Caco-2 (cell line): ENCODE measurements at regions not wholly inside any gene's neighbourhood (a gene's known extent, or its start where the extent isn't known, plus 50 kb on each side); places are given as distances from the start of the nearest gene placed in this dataset.

ENCODE experiments used
- BruUV-seq: library from RNA; stranded (reverse); fragments of 400-500 nt; replicated peaks from 2 replicates; lab custom pipeline; 2021; lab: Mats Ljungman, UMichigan
- CTCF ChIA-PET: fragments of 300-600 bp; sonication (Branson Sonifier 250); formaldehyde crosslinking; loops from one replicate; lab custom pipeline; 2022; ENCODE audit warnings: antibody characterized with exemption; lab: Charles Lee
- POLR2A ChIA-PET: fragments of 300-600 bp; sonication (Branson Sonifier 250); formaldehyde crosslinking; loops from one replicate; lab custom pipeline; 2022; ENCODE audit warnings: antibody characterized with exemption; lab: Charles Lee
- DNase-seq, 2 experiments: peaks; one replicate each; pipeline versions ENCODE4 v3.0.0 to v3.0.0-alpha.2; 2020 to 2022
- H3K27me3 ChIP-seq: replicated peaks from 2 replicates; pipeline ENCODE4 v1.6.0; 2011; ENCODE audit warnings: low read length; ENCODE audit not compliant: control insufficient read depth, insufficient read depth
- H3K36me3 ChIP-seq: 2 replicates; pipeline ENCODE4 v1.5.1; 2011; ENCODE audit warnings: low read length; ENCODE audit not compliant: control insufficient read depth, insufficient read depth
- H3K4me1 ChIP-seq: fragments of 250-450 bp; sonication (Bioruptor Pico); 2 replicates; pipeline ENCODE4 v1.5.1; 2020; ENCODE audit warnings: mild to moderate bottlenecking
- H3K4me3 ChIP-seq: 2 replicates; pipeline ENCODE4 v1.5.1; 2011; ENCODE audit warnings: low read depth, mild to moderate bottlenecking, control low read depth, low read length
- H3K9me3 ChIP-seq: fragments of 250-450 bp; sonication (Bioruptor Pico); 2 replicates; pipeline ENCODE4 v1.5.1; 2020; ENCODE audit warnings: mild to moderate bottlenecking, moderate library complexity
- H3K27ac Mint-ChIP-seq: one replicate; pipeline ENCODE4 v1.8.0; 2022; ENCODE audit warnings: mixed read lengths; ENCODE audit not compliant: unreplicated experiment
- H3K27me3 Mint-ChIP-seq: one replicate; pipeline ENCODE4 v1.8.0; 2022; ENCODE audit warnings: mixed read lengths; ENCODE audit not compliant: insufficient read depth, unreplicated experiment
- H3K36me3 Mint-ChIP-seq: one replicate; pipeline ENCODE4 v1.8.0; 2022; ENCODE audit warnings: mild to moderate bottlenecking, mixed read lengths; ENCODE audit not compliant: insufficient read depth, unreplicated experiment
- H3K4me1 Mint-ChIP-seq: one replicate; pipeline ENCODE4 v1.8.0; 2022; ENCODE audit warnings: low read depth, mixed read lengths; ENCODE audit not compliant: unreplicated experiment
- H3K4me3 Mint-ChIP-seq: one replicate; pipeline ENCODE4 v1.8.0; 2022; ENCODE audit warnings: mild to moderate bottlenecking, moderate library complexity, mixed read lengths; ENCODE audit not compliant: unreplicated experiment
- H3K9me3 Mint-ChIP-seq: one replicate; pipeline ENCODE4 v1.8.0; 2022; ENCODE audit warnings: mixed read lengths; ENCODE audit not compliant: unreplicated experiment
- intact Hi-C: fragments of 100-400 bp; cut with micrococcal nuclease; formaldehyde crosslinking; loops from one replicate; pipeline ENCODE4 v1.10.0; 2022; ENCODE audit not compliant: unreplicated experiment
- TF ChIP-seq, protein P1 (sequence below), 2 experiments: fragments of 200-600 bp in 1 of 2; IDR thresholded peaks; 1 replicate in 1 of 2; 2 replicates in 1 of 2; pipeline versions ENCODE4 v1.5.1 to v1.8.0; 2011 to 2022; ENCODE audit warnings: antibody characterized with exemption in 1 of 2, control low read depth in 1 of 2, inconsistent platforms in 1 of 2, low read depth in 1 of 2, low read length in 1 of 2, mild to moderate bottlenecking in 1 of 2, moderate library complexity in 1 of 2; ENCODE audit not compliant: insufficient read depth in 1 of 2, severe bottlenecking in 1 of 2, unreplicated experiment in 1 of 2

- Mint-ChIP-seq H3K4me3 (no peak overlapping the region), H3K9me3 (no peaks in the 10 kb centered on the region), H3K27me3 (no peaks in the 10 kb centered on the region), H3K27ac (no peak overlapping the region), H3K36me3 (no peaks in the 10 kb centered on the region), H3K4me1 (no peaks in the 10 kb centered on the region)
- Histone ChIP-seq H3K9me3 (no peaks in the 10 kb centered on the region), H3K27me3 (no peaks in the 10 kb centered on the region), H3K4me3 (no peak overlapping the region), H3K4me1 (peaks cover 8% of the 10 kb centered on the region; the same call in 1 of the 2 replicates), H3K36me3 (no peaks in the 10 kb centered on the region)
- TF ChIP-seq, protein P1, sequence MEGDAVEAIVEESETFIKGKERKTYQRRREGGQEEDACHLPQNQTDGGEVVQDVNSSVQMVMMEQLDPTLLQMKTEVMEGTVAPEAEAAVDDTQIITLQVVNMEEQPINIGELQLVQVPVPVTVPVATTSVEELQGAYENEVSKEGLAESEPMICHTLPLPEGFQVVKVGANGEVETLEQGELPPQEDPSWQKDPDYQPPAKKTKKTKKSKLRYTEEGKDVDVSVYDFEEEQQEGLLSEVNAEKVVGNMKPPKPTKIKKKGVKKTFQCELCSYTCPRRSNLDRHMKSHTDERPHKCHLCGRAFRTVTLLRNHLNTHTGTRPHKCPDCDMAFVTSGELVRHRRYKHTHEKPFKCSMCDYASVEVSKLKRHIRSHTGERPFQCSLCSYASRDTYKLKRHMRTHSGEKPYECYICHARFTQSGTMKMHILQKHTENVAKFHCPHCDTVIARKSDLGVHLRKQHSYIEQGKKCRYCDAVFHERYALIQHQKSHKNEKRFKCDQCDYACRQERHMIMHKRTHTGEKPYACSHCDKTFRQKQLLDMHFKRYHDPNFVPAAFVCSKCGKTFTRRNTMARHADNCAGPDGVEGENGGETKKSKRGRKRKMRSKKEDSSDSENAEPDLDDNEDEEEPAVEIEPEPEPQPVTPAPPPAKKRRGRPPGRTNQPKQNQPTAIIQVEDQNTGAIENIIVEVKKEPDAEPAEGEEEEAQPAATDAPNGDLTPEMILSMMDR (IDR thresholded peaks at IDR 0.05; ENCODE audit: insufficient read depth in 1 of 2, low read depth in 1 of 2, low read length in 1 of 2, severe bottlenecking in 1 of 2, unreplicated experiment in 1 of 2): no peak
- no peak for DNase-seq
- ChIA-PET POLR2A (interaction anchor here (1.1 kb wide), 1 partner anchor 42 kb away, joined by 3 read pairs; no protein-coding TSS in a partner anchor), CTCF (no interaction called here)
- intact Hi-C loops: no loop called here
- no TSS peak for BruUV-seq
Measured at GRCh38 chr2:64708829-64709228, 55.1 kb upstream of the SERTAD2 start.

GRCh38 chr2:64711252-64711800, 57.6 kb upstream of the SERTAD2 start:
- Histone ChIP-seq H3K27me3 (no peaks in the 10 kb centered on the region), H3K9me3 (no peaks in the 10 kb centered on the region), H3K4me3 (no peak overlapping the region), H3K4me1 (peaks cover 8% of the 10 kb centered on the region; the same call in 1 of the 2 replicates), H3K36me3 (no peaks in the 10 kb centered on the region)
- Mint-ChIP-seq H3K9me3 (no peaks in the 10 kb centered on the region), H3K4me3 (no peak overlapping the region), H3K27ac (no peak overlapping the region), H3K27me3 (no peaks in the 10 kb centered on the region), H3K36me3 (no peaks in the 10 kb centered on the region), H3K4me1 (no peaks in the 10 kb centered on the region)
- intact Hi-C loops: no loop called here
- TF ChIP-seq, protein P1 (IDR thresholded peaks at IDR 0.05; ENCODE audit: insufficient read depth in 1 of 2, low read depth in 1 of 2, low read length in 1 of 2, severe bottlenecking in 1 of 2, unreplicated experiment in 1 of 2): no peak
- ChIA-PET POLR2A (interaction anchor here (0.7 kb wide), 1 partner anchor 57 kb away, joined by 6 read pairs; no protein-coding TSS in a partner anchor), CTCF (no interaction called here)
- BruUV-seq: no TSS peak
- no peak for DNase-seq

DNA sequence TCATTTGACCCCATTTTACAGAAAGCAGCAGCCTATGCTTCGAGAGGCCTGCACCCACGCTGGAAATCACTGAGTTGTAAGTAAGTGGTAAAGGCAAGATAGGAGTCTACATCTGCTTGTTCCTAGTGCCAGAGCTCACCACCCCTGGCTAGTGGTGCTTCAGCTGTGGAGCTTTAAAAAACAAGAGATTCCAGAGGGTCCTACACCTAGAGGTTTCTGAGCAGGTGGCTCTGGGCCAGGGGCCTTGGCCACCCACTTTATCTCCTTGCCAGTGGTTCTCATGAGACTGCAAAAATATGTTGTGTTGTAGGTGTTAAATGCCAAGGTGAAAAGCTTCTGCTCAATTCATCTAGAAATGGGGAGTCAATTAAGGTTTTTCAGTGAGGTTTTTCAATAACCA, 60.0 kb upstream of the SERTAD2 start:
- TF ChIP-seq, protein P1 (IDR thresholded peaks at IDR 0.05; ENCODE audit: insufficient read depth in 1 of 2, low read depth in 1 of 2, low read length in 1 of 2, severe bottlenecking in 1 of 2, unreplicated experiment in 1 of 2): no peak
- POLR2A ChIA-PET: no interaction called here
- H3K4me3 ChIP-seq: no peak overlapping the region
- BruUV-seq: no TSS peak
- Mint-ChIP-seq H3K4me3 (no peak overlapping the region), H3K27ac (no peak overlapping the region), H3K9me3 (no peaks in the 10 kb centered on the region), H3K27me3 (no peaks in the 10 kb centered on the region), H3K36me3 (no peaks in the 10 kb centered on the region), H3K4me1 (no peaks in the 10 kb centered on the region)
- H3K27me3 ChIP-seq: no peaks in the 10 kb centered on the region
- H3K4me1 ChIP-seq: no peaks in the 10 kb centered on the region
- DNase-seq: no peak
- CTCF ChIA-PET: no interaction called here
- intact Hi-C loops: no loop called here
- no peaks in the 10 kb centered on the region for H3K36me3 ChIP-seq
- H3K9me3 ChIP-seq: no peaks in the 10 kb centered on the region
